ENCODE measurements at regions not wholly inside any gene's neighbourhood (a gene's known extent, or its start where the extent isn't known, plus 50 kb on each side); places are given as distances from the start of the nearest gene placed in this dataset.

- no peak for TF ChIP-seq CTCF (conservative IDR thresholded peaks at IDR 0.05; ENCODE audit: low read length)
- TF ChIP-seq EZH2phosphoT487 (IDR thresholded peaks at IDR 0.05; ENCODE audit: borderline replicate concordance, low read depth, low read length), result no peak
These were observed 135.8 kb downstream of the RPL22L1 start for GRCh38 chr3:170734043-170734734.

Data from OCI-LY7 (cell line).